PC-9 (cell line): ENCODE measurements at regions not wholly inside any gene's neighbourhood (a gene's known extent, or its start where the extent isn't known, plus 50 kb on each side); places are given as distances from the start of the nearest gene placed in this dataset.

ENCODE experiments used
- BruUV-seq: library from RNA; stranded (reverse); fragments of 400-500 nt; replicated peaks from 2 replicates; lab custom pipeline; 2021; lab: Mats Ljungman, UMichigan
- CTCF ChIA-PET: fragments of 300-600 bp; sonication (Branson Sonifier 250); formaldehyde crosslinking; loops from one replicate; lab custom pipeline; 2022; ENCODE audit warnings: antibody characterized with exemption; lab: Charles Lee
- POLR2A ChIA-PET: fragments of 300-600 bp; sonication (Branson Sonifier 250); formaldehyde crosslinking; loops from one replicate; lab custom pipeline; 2022; ENCODE audit warnings: antibody characterized with exemption; ENCODE audit not compliant: unreplicated experiment; lab: Charles Lee
- DNase-seq, 2 experiments: peaks; one replicate each; pipeline versions ENCODE4 v3.0.0 to v3.0.0-alpha.2; 2015 to 2022; ENCODE audit warnings: mixed read lengths in 1 of 2
- H2AFZ ChIP-seq: fragments of 200-600 bp; sonication (generic); 2 replicates; pipeline ENCODE4 v1.8.1; 2017; ENCODE audit warnings: antibody characterized with exemption
- H3F3A ChIP-seq: fragments of 200-600 bp; sonication (generic); 2 replicates; pipeline ENCODE4 v1.8.1; 2017; ENCODE audit warnings: antibody characterized with exemption, mild to moderate bottlenecking, low read depth; ENCODE audit not compliant: insufficient read depth
- H3K27ac ChIP-seq: fragments of 200-600 bp; sonication (generic); 2 replicates; pipeline ENCODE4 v1.6.1; 2016; ENCODE audit warnings: mixed run types
- H3K27me3 ChIP-seq: fragments of 200-600 bp; sonication (generic); 2 replicates; pipeline ENCODE4 v1.6.1; 2016; ENCODE audit warnings: low read depth, mixed run types; ENCODE audit not compliant: insufficient read depth
- H3K36me3 ChIP-seq: fragments of 200-600 bp; sonication (generic); 2 replicates; pipeline ENCODE4 v1.6.1; 2016; ENCODE audit warnings: low read depth, mixed run types
- H3K4me1 ChIP-seq: fragments of 200-600 bp; sonication (generic); replicated peaks from 2 replicates; pipeline ENCODE4 v1.6.1; 2016; ENCODE audit warnings: mixed run types; ENCODE audit not compliant: insufficient read depth
- H3K4me2 ChIP-seq: fragments of 200-600 bp; sonication (generic); 2 replicates; pipeline ENCODE4 v1.6.1; 2017; ENCODE audit warnings: mixed run types
- H3K4me3 ChIP-seq: fragments of 200-600 bp; sonication (generic); 2 replicates; pipeline ENCODE4 v1.6.1; 2016; ENCODE audit warnings: mixed run types
- H3K79me2 ChIP-seq: fragments of 200-600 bp; sonication (generic); 2 replicates; pipeline ENCODE4 v1.6.1; 2017; ENCODE audit warnings: low read depth, mixed run types
- H3K9me2 ChIP-seq: fragments of 200-600 bp; sonication (generic); 2 replicates; pipeline ENCODE4 v1.8.1; 2017; ENCODE audit warnings: mild to moderate bottlenecking; ENCODE audit not compliant: insufficient read depth
- H3K9me3 ChIP-seq: fragments of 200-600 bp; sonication (generic); 2 replicates; pipeline ENCODE4 v1.8.1; 2016; ENCODE audit warnings: low read depth; ENCODE audit not compliant: insufficient read depth
- H4K20me1 ChIP-seq: fragments of 200-600 bp; sonication (generic); 2 replicates; pipeline ENCODE4 v1.8.1; 2017; ENCODE audit not compliant: insufficient read depth
- EZH2 ChIP-seq: fragments of 200-600 bp; sonication (generic); IDR thresholded peaks from 2 replicates; pipeline ENCODE4 v1.8.0; 2017; ENCODE audit warnings: antibody characterized with exemption, low read depth
- intact Hi-C: fragments of 100-400 bp; cut with micrococcal nuclease; formaldehyde crosslinking; loops from one replicate; pipeline ENCODE4 v1.10.0; 2022; ENCODE audit not compliant: unreplicated experiment
- TF ChIP-seq, protein P1 (sequence below): fragments of 200-600 bp; sonication (generic); conservative IDR thresholded peaks from 2 replicates; pipeline ENCODE4 v1.6.1; 2017; ENCODE audit warnings: mixed run types, antibody characterized with exemption, mild to moderate bottlenecking, moderate library complexity

DNA sequence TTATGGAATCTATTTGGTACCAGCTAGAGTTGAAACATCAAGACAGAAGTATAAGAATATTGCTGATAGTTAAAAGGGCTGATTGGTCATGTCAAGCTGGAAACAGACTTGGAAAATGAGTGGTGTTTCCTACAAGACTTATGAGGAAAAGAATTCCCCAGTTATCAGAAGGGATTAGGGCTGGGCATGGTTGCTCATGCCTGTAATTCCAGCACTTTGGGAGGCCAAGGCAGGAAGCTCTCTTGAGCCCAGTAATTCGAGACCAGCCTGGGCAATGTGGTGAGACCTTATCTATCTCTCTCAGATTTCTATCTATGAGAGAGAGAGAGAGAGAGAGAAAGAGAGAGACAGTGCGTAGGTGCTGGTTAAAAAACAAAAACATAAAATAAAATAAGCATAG lies 139.5 kb upstream of the PMFBP1 start:
- Histone ChIP-seq H3K9me2 (no peaks in the 10 kb centered on the region), H3K79me2 (no peaks in the 10 kb centered on the region), H3K36me3 (no peaks in the 10 kb centered on the region), H3K9me3 (no peaks in the 10 kb centered on the region), H2AFZ (no peak overlapping the region), H3K4me3 (no peak overlapping the region), H3F3A (no peaks in the 10 kb centered on the region), H3K4me1 (no peaks in the 10 kb centered on the region), H3K27ac (no peak overlapping the region), H3K27me3 (peaks cover 4% of the 10 kb centered on the region; the same call in 1 of the 2 replicates), H3K4me2 (no peak overlapping the region), H4K20me1 (no peaks in the 10 kb centered on the region)
- POLR2A ChIA-PET, result no interaction called here
- intact Hi-C loops, result no loop called here
- no peak for DNase-seq
- TF ChIP-seq, protein P1, sequence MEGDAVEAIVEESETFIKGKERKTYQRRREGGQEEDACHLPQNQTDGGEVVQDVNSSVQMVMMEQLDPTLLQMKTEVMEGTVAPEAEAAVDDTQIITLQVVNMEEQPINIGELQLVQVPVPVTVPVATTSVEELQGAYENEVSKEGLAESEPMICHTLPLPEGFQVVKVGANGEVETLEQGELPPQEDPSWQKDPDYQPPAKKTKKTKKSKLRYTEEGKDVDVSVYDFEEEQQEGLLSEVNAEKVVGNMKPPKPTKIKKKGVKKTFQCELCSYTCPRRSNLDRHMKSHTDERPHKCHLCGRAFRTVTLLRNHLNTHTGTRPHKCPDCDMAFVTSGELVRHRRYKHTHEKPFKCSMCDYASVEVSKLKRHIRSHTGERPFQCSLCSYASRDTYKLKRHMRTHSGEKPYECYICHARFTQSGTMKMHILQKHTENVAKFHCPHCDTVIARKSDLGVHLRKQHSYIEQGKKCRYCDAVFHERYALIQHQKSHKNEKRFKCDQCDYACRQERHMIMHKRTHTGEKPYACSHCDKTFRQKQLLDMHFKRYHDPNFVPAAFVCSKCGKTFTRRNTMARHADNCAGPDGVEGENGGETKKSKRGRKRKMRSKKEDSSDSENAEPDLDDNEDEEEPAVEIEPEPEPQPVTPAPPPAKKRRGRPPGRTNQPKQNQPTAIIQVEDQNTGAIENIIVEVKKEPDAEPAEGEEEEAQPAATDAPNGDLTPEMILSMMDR, result no peak
- TF ChIP-seq EZH2, result no peak
- CTCF ChIA-PET, result interaction anchor here (0.6 kb wide), 1 partner anchor 340 kb away, joined by 4 read pairs; no protein-coding TSS in a partner anchor
- BruUV-seq, result no TSS peak

DNA sequence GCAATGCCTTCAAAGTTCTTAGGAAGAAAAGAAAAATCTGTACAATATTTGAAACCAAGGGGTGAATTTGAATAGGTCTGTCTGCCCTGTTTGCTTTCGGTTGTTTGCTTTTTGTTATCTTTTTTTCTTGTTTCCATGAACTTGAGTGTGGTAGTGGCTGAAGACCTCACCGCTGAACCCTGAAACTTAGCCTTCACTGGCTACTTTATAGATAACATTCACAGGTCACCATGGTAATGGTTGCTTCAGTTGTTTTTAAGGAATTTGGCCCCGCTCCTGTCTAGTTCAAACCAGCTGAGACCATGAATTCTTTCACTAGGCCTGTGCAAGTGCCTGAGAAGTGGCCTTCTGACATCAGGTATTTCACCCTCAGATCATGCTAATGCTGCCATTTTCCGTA lies 137.0 kb upstream of the PMFBP1 start:
- Histone ChIP-seq H3K4me1 (no peaks in the 10 kb centered on the region), H3K36me3 (no peaks in the 10 kb centered on the region), H3K9me3 (no peaks in the 10 kb centered on the region), H3K9me2 (no peaks in the 10 kb centered on the region), H3K79me2 (no peaks in the 10 kb centered on the region), H3K27me3 (no peaks in the 10 kb centered on the region; the same call in 1 of the 2 replicates), H3F3A (no peaks in the 10 kb centered on the region), H4K20me1 (no peaks in the 10 kb centered on the region), H2AFZ (no peak overlapping the region), H3K27ac (no peak overlapping the region), H3K4me3 (no peak overlapping the region), H3K4me2 (no peak overlapping the region)
- no TSS peak for BruUV-seq
- intact Hi-C loops, result no loop called here
- ChIA-PET CTCF (no interaction called here), POLR2A (no interaction called here)
- no peak for DNase-seq
- TF ChIP-seq, protein P1, result no peak
- TF ChIP-seq EZH2, result no peak

DNA sequence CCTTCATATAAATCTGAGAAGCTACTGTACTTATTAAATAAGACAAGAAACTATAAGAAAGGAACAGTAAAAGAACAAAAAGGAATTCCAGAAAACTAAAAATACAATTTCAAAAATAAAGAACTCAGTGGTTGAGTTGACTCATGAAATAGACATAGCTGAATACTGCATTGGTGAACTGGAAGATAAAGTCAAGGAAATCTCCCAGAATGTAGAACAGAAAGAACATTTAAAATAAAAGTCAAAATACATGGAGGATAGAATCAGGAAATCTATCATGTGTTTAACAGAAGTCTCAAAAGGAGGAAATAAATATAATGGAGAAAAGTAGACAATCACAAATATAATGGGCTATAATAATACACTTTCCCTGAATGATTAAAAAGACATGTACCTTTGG lies 136.4 kb upstream of the PMFBP1 start:
- H2AFZ ChIP-seq, result no peak overlapping the region
- TF ChIP-seq EZH2, result no peak
- TF ChIP-seq, protein P1, result no peak
- no peaks in the 10 kb centered on the region for H4K20me1 ChIP-seq
- no peak for DNase-seq
- no peaks in the 10 kb centered on the region for H3K79me2 ChIP-seq
- H3K36me3 ChIP-seq, result no peaks in the 10 kb centered on the region
- H3K9me3 ChIP-seq, result no peaks in the 10 kb centered on the region
- H3F3A ChIP-seq, result no peaks in the 10 kb centered on the region
- ChIA-PET POLR2A (no interaction called here), CTCF (no interaction called here)
- H3K4me3 ChIP-seq, result no peak overlapping the region
- no peak overlapping the region for H3K27ac ChIP-seq
- no peaks in the 10 kb centered on the region for H3K4me1 ChIP-seq
- no peaks in the 10 kb centered on the region; the same call in 1 of the 2 replicates for H3K27me3 ChIP-seq
- no peak overlapping the region for H3K4me2 ChIP-seq
- intact Hi-C loops, result no loop called here
- H3K9me2 ChIP-seq, result no peaks in the 10 kb centered on the region
- BruUV-seq, result no TSS peak
